ENCODE measurements at regions not wholly inside any gene's neighbourhood (a gene's known extent, or its start where the extent isn't known, plus 50 kb on each side); places are given as distances from the start of the nearest gene placed in this dataset.

DNA sequence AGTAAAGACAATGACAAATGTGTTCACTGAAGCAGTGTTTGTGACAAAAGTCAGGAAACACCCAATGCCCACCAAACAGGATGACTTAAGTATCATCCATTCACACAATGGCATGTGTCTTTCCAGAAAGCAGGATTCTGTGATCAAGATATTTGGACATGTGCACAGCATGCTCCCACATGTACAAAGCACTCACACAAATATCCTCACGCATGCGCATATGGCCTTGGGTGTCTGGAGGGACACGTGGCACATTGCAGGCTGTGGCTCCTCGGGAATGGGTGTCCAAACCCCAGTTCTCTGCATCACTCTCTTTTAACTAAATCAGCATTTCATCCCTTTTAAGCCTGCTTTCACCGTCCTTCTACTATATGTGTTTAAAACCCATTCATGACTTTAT, 130.5 kb downstream of the KLF13 start:
- TF ChIP-seq, protein P1, sequence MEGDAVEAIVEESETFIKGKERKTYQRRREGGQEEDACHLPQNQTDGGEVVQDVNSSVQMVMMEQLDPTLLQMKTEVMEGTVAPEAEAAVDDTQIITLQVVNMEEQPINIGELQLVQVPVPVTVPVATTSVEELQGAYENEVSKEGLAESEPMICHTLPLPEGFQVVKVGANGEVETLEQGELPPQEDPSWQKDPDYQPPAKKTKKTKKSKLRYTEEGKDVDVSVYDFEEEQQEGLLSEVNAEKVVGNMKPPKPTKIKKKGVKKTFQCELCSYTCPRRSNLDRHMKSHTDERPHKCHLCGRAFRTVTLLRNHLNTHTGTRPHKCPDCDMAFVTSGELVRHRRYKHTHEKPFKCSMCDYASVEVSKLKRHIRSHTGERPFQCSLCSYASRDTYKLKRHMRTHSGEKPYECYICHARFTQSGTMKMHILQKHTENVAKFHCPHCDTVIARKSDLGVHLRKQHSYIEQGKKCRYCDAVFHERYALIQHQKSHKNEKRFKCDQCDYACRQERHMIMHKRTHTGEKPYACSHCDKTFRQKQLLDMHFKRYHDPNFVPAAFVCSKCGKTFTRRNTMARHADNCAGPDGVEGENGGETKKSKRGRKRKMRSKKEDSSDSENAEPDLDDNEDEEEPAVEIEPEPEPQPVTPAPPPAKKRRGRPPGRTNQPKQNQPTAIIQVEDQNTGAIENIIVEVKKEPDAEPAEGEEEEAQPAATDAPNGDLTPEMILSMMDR (conservative IDR thresholded peaks at IDR 0.05): no peak
- no peak overlapping the region for H3K27ac ChIP-seq

DNA sequence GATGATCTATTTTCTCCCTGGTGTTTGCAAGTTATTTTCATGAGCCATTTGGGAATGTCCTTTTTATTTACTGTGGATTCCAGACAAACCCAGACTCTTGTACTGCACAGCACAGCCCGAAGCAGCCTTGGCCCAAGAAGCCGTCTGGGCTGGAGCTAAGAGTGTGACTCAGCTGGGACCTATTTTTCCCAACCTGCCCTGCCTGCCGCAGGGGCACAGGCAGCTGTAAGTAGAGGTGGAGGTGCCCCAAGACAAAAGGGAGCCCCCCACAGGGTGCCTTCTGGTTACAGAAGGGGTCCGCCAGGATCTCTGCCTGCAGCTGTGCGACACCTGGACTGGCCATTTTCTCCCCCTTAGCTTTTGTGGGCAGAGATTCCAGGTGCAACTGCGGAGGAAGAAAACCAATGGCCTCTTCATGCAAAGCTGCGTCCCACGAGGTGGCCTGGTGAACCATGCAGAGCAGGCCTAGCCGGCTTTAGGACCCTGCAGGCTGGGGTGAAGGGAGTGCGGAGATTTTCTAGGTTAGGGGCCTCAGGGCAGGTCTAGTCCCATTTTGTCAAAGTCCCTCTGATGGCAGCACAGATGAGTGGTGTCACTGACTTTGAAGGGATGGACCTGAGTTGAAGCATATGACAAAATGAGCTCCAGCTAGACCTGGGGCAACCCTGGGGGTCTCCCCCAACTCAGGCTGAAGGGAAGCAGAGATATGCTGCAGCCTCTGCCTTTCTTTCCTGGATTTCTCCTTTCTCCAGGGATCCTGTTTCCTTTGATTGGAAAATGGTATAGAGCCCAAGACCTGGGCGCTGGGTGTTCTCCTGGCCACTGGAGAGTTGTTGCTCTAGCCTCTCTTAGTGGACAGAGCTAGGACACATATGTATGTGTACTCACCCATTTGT, 131.2 kb downstream of the KLF13 start:
- TF ChIP-seq, protein P1 (conservative IDR thresholded peaks at IDR 0.05): no peak
- no peak overlapping the region for H3K27ac ChIP-seq

GRCh38 chr15:31458596-31459399, 132.2 kb downstream of the KLF13 start:
- H3K27ac ChIP-seq: no peak overlapping the region
- TF ChIP-seq, protein P1 (conservative IDR thresholded peaks at IDR 0.05): no peak

- TF ChIP-seq, protein P1 (conservative IDR thresholded peaks at IDR 0.05): no peak
These were observed 132.7 kb downstream of the KLF13 start for GRCh38 chr15:31459400-31459748.

GRCh38 chr15:31461375-31461774, 134.7 kb downstream of the KLF13 start:
- TF ChIP-seq, protein P1 (conservative IDR thresholded peaks at IDR 0.05): no peak
- no peak overlapping the region for H3K27ac ChIP-seq

More at GRCh38 chr15:31459400-31459748, 132.7 kb downstream of the KLF13 start:
- H3K27ac ChIP-seq: no peak overlapping the region

DNA sequence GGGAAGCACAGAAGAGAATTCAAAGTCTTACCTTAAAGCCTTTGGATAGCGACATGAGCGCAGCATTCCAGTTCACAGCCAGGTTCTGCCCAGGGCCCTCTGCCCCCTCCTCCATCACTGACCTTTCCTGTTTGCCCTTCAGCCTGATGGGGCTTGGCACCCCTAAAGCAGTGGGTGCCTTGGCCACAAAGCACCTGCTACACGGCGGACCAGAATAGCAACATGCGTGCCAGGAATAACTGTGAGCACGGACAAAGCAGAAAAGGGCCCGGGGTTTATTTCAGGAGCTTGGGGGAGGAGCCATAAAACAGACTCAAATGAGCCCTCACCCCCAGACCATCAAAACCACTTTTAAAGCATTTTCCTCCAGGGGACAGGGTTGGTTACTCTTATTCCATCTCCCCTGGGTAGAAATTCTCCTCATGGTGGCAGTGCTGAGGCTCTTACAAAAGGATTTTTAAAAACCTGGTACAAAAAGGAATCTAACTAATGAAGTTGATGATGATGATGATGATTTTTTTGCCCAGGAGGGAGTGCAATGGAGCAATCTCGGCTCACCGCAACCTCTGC, 135.4 kb downstream of the KLF13 start:
- TF ChIP-seq, protein P1 (conservative IDR thresholded peaks at IDR 0.05): peak; percentile 50

DNA sequence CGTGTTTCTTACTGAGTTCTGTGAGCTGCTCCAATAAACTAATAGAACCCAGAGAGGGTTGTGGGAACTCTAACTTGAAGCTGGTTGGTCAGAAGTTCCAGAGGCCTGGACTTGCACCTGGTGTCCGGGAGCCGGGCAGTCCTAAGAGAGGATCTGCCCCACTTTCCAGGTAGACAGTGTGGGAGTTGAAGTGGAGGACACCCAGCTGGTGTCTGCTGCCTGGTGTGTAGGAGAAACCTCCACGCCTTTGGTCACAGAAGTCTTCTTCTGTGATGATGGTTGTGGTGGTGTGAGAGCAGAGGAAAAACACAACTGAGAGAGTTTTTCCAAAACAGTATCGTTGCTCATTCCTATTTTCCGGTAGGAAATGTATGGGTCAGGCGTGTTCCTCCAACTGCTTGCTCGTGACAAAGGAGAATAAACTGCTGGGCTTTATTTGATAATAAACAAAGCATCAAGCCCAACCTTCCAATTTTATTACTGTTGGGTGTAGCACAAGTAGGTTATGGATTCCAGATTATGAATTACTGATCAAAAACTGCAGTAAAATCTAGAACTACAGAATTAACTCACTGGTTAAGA, 137.0 kb downstream of the KLF13 start:
- TF ChIP-seq, protein P1 (conservative IDR thresholded peaks at IDR 0.05): no peak
- H3K27ac ChIP-seq: no peak overlapping the region

More for the DNA sequence above, 135.4 kb downstream of the KLF13 start:
- no peak overlapping the region for H3K27ac ChIP-seq
